Stimulated activated CD4-positive, alpha-beta T cell treated with anti-CD3 and anti-CD28 coated beads, Interleukin-1b, Interleukin-23, amount 100 ng/mL, for 24 hours (primary cell): ENCODE measurements at regions not wholly inside any gene's neighbourhood (a gene's known extent, or its start where the extent isn't known, plus 50 kb on each side); places are given as distances from the start of the nearest gene placed in this dataset.

Experiments used
- DNase-seq, 4 experiments: peaks; one replicate each; pipeline ENCODE4 v3.0.0-alpha.2; 2020; ENCODE audit warnings: low read depth in 4 of 4, low spot score in 1 of 4

DNA sequence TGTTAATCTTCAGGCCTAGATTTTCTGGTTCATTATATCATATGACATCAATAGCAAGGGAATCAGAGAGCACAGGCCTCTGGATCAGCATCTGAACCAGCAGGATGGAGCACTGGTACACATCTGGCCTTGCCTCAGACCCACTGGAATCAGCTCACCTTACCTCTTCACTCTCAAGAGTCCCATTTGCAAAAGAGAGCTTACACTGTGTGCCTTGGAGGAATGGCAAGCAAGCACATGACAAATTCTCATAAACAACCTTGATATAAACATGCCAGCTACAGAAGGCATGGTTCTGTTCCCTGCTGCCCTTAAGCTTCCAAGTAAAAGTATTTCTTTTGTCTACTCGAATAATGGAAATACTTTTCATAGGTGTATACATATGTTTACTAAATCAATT lies 128.6 kb upstream of the CPM start:
- no peak for DNase-seq

DNA sequence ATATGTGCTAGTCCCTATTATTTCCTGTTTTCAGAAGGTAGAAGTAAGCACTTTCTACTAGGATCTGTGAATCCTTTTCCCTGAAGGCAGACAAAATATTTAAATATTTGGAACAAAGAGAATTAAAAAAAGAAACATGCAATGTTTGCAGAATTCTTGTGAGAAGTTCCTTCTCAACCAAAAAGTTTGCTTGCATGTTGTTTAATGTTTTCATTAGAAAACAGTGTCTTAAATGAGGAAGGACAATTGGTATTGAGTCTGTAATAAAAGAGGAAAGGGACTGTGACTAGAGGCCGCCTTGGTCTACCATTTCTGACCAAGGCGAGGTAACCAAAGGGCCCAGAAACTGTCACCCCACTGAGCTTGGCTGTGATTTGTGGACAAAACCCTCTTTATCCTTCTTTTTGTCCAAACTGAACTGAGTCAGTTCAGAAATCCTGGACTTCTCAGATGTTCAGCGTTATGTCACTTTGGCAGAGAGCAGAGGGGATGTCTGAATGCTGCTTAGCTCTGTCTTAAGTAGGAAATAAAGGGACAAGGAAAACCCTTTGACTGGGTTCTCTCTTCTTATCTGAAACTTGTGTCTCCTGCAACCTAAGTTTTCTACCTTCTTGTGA lies 129.8 kb upstream of the CPM start:
- no peak for DNase-seq

DNA sequence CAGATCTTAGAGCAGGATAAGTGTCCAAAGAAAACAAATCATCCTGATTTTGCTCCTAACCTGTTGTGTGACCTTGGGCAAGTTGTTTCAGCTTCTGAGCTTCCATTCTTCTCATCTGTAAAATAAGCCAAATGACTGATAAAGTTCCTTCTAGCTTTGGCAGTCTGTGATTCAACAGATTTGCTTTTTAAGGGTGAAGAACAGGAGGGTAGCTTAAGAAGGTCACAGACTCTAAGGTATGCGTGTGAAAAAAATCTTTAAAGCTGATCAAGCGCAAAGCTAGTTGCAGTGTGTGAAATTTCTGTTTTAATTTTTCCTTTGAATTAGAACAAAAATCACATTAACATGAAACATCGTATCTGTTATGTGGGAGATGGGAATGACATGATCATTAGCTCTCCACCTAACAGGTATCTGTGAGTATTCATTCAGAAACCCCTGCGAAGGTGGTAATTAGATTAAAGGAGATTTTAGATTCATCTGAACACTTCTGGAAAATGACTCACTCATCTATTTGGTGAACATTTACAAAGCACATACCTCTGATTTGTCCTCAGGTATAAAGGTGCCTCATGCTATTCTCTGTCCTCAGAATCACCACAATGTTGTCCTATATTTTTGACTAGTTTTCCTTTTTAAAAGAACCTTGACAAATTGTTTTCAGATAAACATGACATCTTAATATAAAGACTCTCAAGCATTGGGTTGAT lies 131.9 kb upstream of the CPM start:
- DNase-seq = no peak

DNA sequence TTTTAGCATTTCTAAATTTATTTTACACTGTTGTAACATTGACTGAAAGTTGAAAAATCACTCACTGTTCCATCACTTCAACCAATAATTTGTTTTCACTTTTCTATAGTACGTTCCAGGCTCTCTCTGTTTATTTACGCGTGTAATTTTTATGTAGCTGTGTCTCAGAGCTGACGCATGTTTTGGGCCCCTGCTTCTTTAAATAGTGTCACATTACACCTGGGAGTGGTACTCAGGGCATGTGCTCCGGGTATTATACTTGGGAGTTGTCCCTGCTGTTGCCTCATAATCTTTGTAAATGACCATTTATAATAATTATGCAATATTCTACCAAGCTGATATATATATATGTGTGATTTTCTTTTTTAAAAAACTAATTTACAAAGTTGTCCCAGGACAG lies 132.8 kb upstream of the CPM start:
- no peak for DNase-seq

DNA sequence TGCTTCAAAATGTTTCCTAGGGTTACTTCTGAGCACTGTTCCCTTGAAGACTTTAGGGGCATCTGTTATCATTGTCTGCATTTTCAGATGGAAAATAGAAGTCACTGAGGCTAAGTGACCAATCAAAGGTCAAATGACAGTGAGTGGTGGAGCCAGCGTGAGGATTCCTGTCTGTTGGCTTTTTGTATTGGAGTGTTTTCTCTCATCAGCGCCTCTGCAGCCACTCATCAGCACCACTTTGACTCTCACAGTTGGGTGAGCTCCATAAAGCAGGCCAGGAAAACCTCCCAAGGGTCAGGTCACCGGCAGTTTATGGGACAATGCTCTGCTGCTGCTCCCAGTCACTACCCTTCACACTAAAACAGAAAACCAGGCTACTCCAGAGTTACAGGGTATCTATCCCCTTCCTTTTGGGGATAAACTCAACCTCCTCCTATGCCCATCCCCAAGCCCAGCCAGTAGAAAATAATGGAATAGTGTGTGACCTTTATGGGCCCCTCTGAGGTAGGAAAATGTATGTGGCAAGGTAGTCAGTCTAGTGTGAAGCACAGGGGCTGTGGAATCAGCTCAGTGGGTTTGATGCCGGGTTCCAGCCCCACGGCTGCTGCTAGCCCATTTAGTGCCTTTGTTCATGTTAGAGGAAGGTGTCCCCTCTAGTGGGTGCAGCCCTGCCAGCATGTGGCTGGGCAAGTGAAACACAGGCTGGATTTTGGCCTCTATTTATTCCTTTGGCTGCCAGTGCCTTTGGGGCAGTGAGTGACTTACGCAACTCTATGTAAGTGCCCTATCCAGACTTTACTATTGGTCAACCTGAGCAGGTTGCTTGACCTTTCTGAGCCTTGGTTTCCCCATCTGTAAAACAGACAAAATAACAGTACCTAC lies 133.8 kb upstream of the CPM start:
- no peak for DNase-seq

DNA sequence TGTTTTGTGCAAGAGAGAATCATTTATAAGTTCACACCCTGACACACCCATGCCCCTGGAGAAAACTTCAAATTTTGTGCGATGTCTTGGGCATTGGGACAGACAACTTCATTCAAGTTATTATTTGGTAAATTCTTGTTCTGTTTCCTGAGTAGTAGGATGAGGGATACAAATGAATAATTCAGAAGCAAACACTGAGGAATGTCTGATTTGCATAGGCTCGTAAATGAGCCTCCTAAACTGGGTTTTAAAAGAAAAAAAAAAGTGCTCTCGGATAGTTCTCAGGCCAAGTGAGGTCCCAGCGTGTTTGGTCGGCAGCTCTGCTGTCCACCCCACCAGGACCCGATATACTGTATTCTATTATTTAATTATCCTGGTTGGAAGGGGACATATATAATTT lies 134.7 kb upstream of the CPM start:
- no peak for DNase-seq

DNA sequence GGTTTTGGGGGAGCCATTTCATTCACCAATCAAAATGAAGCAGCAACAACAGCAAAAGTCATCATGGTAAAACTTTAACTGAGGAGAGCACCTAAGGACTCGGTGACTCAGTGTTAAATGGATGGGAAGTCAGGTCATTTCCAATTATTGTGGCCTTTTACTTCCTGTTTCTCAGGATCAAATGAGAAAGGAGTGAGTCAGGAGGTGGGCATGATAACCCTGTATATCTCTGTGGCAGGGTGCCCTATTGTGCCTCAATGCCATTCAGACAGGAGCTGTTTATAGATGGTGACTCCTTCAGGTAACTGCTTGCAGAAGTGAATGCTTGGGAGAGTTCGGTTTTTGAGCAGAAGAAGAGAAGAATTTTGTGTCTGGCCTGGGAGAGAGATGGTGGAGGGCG lies 135.5 kb upstream of the CPM start:
- DNase-seq = no peak

DNA sequence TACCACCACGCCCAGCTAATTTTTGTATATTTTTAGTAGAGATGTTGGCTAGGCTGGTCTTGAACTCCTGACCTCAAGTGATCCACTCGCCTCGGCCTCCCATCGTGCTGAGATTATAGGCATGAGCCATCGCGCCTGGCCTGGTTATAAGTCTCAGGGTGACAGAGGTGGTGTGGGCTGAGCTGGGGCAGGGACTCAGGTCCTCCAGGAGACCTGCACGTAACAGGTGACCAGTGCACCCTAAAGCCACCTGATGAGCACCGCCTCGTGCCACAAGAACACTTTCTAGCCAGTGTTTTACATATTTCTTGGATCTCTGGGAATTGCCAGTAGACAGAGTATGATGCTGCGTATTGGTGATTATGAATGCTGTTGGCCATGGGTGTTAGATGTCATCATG lies 136.5 kb upstream of the CPM start:
- DNase-seq = no peak

DNA sequence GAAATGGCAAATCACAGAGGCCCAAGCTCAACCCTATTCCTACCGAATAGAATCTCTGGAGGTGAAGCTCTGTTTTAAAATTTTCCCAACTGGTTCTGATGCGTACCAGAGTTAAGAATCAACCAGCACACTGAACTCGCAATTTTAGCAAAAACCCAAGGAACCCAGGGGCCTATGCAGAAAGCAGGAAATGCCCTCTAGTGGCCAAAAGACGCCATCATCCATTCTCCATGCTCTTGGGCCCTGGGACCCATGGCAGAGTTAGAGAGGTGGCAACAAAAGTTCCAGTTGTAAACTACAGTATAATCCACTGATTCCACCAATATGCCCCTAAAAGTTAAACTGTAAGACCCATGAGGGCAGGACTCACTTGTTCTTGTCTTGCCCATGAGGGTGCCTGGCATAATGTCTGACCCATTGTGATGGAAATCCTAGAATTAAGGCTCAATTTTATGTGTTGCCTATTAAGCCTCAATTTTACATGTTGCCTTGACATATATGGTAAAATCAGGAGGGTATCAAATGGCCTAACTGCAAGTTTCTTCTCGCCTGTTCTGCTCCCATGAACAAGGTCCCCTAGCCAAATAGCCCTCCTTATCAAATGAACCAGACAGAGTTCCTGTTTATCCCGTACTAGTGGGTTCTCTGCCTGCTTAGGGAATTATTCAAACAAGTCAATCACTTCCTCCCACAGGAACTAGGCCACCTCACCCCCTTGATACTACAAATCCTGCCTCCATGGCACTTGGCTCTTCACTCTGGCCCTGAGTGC lies 137.5 kb upstream of the CPM start:
- peak; percentile 34 to 50 (median 44) for DNase-seq

DNA sequence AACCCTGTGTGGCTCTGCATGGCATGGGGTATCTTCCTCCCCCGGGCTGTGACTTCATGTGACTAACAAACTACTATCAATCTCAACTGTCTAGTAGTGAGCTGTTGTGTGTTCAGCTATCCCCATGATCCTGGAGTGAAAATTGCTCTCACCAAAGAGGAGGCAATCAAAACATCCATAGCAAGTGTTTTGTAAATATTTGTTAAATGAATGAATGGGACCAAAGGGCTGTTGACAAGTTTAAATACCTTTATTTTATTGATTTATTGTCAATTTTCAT lies 138.1 kb upstream of the CPM start:
- no peak for DNase-seq

DNA sequence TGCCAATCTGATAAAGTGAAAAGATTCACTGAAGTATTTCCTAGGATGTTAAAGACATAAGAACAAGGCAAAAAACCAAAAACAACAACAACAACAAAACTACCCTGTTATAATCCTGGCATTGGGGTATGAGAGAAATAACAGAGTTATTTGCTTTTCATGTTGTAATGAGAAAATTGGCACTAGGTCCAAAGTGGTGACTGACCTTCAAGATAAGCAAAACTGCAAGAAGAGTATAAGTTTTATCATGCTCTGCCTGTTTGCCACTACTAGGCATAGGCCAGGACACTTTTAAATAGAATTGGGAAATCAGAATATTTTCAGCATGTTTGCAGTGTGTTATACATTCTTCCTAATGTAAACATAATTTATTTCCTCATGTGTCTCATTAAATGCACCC lies 140.1 kb upstream of the CPM start:
- DNase-seq = no peak

DNA sequence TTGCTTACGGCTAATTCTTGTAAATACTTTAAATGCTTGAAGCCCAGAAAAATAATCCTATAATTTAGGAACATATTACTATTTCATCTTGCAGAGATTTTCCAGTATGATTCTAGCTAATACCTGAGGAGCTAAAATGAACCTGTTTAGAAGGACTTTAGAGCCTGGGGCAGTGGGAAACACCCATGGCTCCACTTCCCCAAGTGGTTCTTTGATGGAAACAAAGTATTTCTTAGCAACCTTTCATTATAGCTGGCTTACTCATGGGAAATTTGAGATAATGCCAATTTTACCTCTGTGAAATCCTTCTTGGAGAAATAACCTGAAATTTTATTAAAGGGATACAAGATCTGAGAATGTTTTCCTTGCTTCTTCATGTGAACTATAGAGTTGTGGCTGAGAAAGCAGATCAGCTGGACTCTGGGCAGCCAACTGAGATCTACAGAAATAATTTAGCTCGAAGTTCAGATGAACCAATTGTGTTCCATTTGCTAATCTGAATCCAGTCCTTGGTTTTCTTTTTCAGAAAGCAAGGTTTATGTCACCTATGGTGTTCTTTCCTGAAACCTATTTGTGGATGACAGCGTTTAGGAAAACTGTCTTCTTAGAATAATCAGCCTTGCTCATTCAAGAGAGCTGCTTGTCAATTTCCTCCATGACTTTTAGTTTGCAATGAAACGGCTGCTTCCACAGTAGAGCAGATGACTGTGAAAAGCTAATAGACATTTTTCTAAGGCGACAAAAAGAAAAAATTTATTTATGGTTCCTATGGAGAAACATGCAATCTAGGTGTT lies 141.8 kb upstream of the CPM start:
- DNase-seq = no peak

DNA sequence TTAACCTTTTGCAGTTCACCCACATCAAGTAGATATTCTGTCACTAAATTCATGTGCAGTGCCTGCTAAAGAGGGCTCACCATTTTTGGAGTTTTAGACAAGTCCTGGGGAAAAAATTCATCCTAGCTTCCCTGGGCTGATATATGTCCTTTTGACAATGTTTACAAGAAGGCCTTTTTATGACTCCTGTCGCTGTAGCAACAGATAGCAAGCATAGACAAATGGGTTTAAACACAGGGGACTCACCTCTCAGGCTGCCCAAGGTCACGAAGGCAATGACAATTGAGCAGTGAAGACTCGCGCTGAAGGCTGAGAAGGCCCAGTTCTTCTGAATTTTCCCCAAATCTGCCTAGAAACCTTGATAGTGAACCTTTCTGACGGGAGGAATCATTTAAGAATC lies 150.7 kb upstream of the CPM start:
- no peak for DNase-seq

DNA sequence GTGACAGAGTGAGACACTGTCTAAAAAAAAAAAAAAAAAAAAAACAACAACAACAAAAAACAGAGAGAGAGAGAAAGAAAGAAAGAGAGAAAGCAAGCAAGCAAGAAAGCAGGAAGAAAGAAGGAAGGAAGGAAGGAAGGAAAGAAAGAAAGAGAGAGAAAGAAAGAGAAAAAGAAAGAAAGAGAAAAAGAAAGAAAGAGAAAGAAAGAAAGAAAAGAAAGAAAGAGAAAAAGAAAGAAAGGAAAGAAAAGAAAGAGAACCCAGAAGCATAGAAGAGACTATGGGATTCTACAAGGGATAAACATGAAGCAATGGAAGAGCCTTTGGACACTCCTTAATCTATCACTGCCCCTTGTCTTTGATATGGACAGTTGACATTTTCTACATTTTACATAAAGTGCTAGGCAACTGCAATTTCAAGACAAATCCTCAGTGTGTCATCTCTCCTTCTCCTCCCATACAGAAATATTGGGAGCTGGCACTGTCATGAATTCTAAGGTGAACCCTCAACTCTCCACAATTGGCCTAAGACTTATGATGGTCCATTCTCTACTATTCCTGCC lies 151.9 kb upstream of the CPM start:
- no peak for DNase-seq

DNA sequence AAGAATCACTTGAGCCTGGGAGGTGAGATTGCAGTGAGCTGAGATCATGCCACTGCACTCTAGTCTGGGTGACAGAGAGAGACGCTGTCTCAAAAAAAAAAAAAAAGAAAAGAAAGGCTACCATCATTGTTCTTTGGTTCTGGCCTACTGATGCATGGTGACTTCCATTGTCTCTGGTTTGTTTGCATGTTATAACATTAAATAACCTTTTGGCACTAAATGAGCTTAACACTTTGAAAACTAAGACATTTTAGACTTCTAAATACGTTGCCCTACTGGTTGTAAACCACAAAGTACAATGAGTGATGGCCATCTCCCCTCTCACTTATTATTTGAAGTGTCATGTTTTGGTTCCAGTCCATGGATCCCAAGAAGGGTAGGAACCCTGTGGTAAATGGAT lies 152.9 kb upstream of the CPM start:
- no peak for DNase-seq

DNA sequence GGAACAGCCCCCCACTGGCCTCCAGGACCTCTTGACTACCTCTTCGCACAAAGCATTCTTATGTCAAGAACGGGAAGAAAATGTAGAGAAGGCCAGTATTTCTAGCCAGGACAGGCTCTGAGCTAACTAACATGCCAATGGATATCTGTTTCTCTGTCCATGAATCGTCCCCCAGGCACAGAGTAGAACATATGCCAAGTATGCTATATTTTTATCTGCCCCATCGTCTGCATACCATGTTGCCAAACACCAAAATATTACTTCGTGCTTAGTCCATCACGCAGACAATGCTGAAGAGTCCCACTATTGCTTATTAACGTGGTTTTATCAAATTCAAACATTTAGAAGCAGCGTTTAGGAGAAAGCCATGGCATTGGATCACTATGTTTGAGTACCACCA lies 151.4 kb upstream of the CPSF6 start:
- DNase-seq = no peak

DNA sequence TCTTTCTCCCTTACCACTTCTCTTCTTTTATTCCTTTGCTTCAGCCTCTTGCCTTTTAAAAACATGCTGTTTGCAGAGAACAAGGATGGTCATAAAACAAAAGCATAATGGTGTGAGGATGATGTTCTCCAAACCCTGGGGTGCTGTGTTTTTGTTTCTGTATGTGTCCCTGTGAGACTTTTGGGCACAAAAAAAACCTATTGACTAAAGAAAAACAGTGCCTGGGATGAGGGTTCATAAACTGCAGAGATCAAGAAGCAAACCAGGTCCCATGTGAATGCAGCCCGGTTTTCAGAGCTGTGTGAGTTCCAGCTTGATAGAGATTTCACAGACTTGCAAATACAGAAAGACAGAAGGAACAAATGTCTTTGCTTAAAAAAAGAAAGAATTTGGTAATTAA lies 148.6 kb upstream of the CPSF6 start:
- DNase-seq = no peak

DNA sequence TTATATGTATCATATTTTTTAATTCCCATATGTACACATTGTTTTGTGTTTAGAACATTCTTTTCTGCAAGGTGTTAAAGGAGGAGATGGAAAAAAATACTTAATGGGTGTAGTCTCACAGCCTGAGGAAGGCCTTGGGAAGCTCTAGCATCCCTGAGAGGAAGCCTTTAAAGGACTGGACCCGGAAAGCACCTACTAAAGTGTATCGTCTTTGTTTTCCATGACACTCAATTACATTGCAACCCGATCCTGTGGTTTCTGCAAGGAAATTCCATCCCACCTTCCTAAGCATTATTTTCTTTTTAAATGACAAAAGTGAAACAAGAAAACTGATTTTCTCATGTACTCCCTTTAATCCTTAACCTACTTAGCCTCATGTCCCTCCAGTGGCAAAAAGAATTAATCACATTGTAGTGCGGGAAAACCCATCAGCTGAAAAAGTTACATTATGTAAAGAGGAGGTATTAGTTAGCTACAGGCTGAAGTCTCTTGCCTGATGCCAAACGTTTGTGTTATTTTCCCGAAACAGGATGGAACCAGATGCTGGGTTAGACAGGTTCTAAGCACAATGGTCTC lies 147.8 kb upstream of the CPSF6 start:
- no peak for DNase-seq

DNA sequence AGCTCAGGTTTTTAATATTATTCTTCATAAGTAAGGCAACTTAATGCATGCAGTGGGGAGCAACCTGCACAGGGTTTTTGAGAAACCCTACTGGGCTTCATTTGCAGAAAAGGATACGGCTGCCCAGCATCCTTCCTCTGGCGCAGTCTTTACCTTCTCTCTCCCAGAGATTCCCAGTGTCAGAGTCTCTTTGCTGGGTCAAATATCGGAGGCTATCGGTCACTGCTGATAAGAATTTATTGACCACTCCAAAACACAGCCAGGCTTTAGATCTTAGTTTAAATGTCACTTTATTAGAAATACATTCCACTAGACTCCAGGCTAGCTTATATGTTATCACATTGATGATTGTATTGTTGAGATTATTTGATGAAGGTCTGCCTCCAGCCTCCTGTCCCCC lies 147.2 kb upstream of the CPSF6 start:
- DNase-seq = no peak

DNA sequence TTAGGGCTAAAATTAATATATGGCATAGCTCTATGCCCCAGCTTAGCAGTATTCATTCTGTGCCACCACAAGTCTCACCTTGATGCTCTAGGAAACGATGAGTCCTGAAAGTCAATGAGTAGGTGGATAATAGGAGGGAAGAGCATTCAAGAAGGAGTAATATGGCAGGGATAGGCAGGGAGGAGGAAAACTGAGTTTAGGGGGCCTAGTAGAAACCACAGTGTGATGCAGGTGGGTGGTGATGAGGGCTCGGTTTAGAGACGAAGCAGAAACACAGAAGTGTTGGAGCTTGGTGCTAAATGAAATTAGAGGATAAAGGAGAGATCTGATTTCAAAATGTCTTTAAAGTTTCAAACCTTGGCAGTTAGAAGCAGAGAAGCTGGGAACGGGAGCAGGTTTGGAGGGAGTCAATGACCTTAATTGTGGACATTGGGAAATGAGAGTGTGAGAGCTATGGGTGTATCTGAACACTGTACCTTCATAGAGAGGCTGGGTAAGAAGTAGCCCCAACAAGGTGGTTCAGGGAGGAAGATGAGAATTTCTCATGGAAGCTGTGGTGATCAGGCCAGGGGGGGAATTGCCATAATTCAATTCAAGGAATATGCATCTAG lies 144.7 kb upstream of the CPSF6 start:
- DNase-seq = no peak
